Thyroid gland (tissue), 4 donors: ENCODE measurements at regions not wholly inside any gene's neighbourhood (a gene's known extent, or its start where the extent isn't known, plus 50 kb on each side); places are given as distances from the start of the nearest gene placed in this dataset.

ENCODE experiments used
- CTCF ChIP-seq, 6 experiments: fragments of 200-600 bp in 3 of 6; fragments of 450-650 bp in 3 of 6; sonication (generic) in 3 of 6; IDR thresholded peaks; one replicate each; pipeline ENCODE4 v1.5.1; 2016 to 2019; ENCODE audit warnings: antibody characterized with exemption in 6 of 6, mild to moderate bottlenecking in 2 of 6, inconsistent platforms in 1 of 6, moderate library complexity in 1 of 6
- POLR2A ChIP-seq, 2 donors: fragments of 450-650 bp; IDR thresholded peaks; one replicate each; pipeline ENCODE4 v1.6.1; 2017; ENCODE audit warnings: antibody characterized with exemption in 2 of 2, mild to moderate bottlenecking in 2 of 2, moderate library complexity in 1 of 2

DNA sequence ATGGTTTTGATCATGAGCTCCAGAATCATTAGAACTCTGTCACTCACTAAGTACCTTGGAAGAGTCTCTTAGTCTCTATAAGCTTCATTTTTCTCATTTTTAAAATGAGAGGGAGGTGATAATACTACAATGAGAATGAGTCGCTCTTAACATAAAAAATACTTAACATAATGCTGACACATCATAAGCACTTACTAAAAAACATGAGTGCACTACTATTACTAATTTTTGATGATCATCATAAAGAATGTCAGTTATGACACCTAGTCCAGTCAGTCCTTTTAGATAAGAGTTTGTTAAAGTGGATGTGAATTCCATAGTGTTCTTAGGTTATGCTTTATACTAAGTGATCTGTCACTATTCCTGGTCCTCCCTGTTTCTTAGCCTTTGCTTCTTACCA is 200.4 kb upstream of the SLC24A2 start:
- no peak for TF ChIP-seq POLR2A (IDR thresholded peaks at IDR 0.05)
- no peak for TF ChIP-seq CTCF (IDR thresholded peaks at IDR 0.05)
